NAMALWA (cell line): ENCODE measurements at regions not wholly inside any gene's neighbourhood (a gene's known extent, or its start where the extent isn't known, plus 50 kb on each side); places are given as distances from the start of the nearest gene placed in this dataset.
A peak's percentile ranks its signal among the peaks of the same experiment; 100 is the strongest.

Source experiments
- DNase-seq: peaks from one replicate; pipeline ENCODE4 v3.0.0-alpha.2; 2015; ENCODE audit warnings: low spot score

DNA sequence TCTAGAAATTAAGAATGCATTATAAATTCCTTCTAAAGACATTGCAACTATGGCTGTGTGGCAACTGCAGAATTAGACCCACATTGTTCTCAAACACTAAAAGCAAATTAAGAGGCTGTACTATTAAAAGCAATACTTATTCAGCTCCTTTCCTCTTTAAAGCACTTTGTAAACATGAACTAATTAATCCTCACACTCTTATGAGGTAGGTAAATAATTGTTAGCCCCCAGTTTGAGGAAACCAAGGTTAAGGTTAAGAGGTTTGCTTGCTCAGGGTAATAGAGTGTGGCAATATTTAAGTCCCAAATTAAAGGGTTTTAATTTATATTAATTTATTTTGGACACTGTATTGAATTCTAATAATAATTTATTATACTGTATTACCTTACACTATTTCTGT lies 553.8 kb downstream of the LRRIQ3 start:
- DNase-seq = no peak

DNA sequence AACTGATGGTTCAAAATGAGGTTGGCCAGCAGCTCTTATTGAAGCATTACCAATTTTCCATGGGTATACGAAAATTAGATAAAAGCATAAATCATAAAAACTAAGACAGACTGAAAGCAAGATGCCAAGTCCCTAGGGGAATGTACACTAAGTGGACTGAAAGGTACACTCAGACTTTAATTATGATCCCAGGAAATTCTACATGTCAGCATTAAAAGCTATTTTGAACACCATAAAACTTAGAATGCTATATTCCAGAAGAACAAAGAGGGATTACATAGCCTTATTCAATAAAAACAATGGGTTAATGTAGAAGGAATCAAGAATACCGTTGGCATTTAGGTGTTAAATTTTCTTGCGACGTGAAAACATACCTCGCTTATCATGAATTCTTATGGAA lies 558.5 kb downstream of the LRRIQ3 start:
- DNase-seq = no peak

DNA sequence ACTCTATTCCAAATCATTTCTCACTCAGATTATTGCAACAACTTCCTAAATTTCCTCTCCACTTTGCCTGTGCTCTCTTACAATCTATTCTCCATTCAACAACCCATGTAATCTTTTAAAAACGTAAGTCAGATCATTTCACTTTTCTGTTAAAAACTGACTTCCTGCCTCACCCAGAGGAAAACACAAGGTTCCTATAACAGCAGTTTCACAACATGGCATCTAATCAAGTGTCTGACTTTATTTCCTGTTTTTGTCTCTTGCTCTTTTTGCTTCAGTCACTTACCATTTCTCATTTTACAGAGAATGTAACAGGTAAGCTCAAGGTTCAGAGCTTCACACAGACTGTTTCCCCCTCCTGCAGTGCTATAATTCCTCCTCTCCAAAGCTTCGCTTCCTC lies 560.7 kb downstream of the LRRIQ3 start:
- DNase-seq = no peak

DNA sequence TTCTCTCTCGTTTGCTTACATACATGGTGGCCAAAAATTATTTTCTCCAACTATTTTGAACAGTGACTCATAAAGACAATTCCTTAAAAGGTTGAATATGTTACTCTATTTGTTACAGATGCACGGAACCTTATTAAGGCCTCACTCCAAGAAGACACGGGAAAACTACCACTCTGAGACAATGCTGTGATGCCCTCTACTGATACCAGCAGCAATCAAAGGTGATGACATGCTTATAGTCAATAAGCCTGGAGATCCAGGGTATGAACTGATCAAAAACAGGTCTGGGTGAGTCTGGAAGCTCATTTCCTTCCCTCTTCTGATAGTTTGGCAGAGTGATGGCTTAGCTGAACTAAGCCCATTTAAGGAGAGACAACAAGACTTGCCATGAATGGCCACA lies 563.0 kb downstream of the LRRIQ3 start:
- DNase-seq = peak; percentile 7

DNA sequence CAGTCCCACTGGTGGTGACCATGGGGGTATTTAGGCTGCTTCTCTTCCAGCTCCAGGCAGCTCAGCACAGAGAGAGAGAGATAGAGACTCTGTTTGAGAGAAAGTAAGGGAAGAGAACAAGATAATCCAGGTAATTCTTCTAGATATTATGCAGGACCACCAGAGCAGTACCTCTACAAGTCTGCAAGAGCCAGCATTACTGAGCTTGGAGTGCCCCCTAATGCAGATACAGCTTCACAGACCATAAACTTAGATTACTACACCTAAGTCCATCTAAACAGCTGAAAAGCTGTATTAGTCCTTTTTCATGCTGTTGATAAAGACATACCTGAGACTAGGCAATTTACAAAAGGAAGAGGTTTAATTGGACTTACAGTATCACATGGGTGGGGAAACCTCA lies 570.3 kb downstream of the LRRIQ3 start:
- DNase-seq = peak; percentile 9

DNA sequence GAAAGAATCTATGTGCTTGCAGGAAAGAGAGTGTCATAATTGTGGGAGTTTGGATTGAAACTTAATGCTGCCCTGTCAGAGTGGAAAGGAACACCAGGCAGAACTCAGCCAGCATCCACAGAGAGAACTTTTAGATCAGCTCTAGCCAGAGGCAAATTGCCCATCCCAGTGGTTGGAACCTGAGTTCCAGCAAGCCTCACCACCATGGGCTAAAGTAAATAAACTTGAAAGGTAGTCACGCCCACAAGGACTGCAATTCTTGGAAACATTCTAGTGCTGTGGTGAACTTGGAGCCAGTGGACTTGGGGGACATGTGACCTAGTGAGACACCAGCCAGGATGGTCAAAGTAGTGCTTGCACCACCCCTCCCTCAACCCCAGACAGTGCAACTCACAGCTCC lies 571.6 kb downstream of the LRRIQ3 start:
- DNase-seq = no peak

DNA sequence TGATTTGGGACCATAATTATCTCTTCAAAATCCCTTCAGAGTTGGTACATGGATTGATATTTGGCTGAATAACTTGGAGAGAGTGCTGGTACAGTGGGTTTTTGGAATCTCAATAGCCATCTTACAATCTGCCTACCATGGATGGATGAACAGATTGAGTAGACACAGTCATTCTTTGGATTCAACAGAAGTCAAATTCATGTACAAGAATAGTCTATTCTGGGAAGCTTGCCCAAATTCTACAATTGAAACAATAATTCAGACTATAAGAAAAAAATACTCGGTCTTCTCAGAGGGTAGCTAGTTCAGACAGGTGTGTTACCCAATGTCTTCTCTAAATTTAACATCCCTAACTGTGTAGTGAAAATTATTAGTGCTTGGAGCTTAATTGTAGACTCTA lies 574.0 kb downstream of the LRRIQ3 start:
- DNase-seq = no peak

DNA sequence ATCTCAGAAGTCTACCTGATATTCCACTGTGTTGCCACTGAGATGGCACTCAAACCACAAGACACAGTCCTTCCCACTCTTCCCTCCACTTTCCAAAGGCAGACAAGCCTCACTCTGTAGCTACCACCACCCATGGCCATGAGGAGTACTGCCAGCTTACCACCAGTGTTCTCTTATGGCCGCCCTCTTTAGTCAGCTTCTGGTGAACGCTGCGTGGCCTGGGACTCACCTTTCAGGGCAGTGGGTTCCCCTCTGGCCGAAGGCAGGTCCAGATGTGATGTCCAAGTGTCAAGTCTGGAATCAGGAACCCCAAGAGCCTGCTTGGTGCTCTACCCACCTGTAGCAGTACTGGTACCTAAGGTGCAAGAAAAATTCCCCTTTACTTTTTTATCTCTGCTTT lies 580.8 kb downstream of the LRRIQ3 start:
- no peak for DNase-seq

DNA sequence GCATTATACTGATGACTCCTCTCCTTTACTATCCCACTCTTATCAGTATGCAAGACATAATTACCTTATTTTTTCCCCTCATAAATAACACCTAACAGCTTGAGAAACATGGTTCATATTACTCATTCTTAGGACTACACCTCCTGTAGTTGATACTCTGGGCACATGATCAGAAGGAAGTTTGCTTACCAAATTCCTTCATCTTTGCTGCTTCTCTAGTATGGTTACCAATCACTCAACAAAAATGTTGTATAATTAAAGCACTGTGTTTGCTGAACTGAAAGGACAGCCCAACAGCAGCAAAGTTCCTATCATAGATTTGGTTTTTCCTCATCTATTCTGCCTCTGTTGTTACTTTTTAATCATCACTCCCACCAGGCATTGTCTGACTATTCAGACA lies 586.3 kb downstream of the LRRIQ3 start:
- no peak for DNase-seq

DNA sequence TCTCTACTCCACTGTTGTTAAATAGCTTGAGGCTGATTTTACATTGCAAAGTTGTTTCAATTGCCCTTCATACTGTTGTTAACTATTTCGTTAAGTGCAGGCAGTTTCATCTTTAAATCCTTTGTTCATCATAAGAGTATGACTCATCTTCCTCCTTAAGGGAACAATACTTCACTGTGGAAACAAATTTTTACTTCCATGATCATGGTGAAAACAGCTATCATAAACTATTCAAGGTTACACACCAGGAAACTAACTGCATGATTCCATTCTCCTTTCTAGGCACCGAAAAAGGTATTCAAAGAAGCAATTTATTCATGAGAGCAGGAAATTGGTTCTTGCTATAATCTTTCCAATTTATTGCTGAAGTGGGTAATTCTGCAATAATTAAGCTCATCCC lies 593.2 kb downstream of the LRRIQ3 start:
- DNase-seq = no peak

DNA sequence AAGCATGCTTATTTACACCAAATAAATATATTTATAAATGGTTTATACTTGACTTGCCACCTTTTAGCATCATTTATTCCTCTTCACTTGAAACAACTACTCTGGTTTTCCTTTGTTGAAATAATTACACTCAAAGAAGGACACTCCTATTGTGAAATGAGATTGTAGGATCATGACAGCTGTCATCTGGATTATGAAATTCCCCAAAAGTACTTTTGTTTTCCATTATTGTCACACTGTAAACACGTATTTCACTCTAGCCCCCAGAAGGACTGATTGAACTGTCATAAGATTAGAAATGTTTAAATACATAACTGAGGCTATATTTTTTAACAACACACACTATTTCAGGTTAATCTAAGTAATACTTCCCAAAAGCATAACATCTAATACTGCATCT lies 593.8 kb downstream of the LRRIQ3 start:
- DNase-seq = no peak

DNA sequence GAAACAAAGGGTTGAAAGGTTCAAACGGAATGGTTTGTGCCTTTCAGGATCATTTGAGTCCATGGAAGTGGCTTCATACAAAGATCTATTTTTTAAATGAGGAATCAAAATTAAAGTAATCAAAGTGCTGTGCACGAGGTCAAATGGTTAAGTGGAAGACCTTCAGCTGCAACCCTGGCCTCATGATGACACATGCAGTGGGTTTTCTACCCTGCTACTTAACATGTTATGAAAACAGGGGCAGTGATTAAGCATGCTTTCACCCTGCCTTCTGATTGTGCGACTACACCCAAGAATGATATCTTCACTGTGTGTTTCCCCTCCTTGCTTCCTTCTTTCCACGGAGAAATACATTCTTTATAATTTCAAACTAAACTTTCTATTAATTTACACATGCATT lies 604.2 kb downstream of the LRRIQ3 start:
- peak; percentile 57 for DNase-seq

DNA sequence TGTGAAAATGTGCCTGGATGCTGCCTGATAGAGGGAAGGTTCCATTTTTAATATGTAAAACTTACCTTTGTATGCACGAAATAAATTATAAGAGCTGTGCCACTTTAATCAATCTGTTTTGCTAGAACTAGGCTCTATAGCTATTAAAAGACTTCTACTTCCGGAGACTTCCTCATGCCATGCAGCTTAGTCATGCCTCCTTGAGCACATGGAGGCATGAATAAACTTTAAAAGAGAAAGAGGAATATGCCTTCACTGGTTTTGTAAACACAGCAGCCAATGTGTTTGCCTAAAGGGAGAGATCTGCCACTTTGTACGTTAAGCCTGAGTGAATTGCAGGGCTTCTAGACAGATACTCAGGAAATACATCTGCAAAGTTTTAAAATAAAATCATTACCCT lies 604.6 kb downstream of the LRRIQ3 start:
- DNase-seq = peak; percentile 68

DNA sequence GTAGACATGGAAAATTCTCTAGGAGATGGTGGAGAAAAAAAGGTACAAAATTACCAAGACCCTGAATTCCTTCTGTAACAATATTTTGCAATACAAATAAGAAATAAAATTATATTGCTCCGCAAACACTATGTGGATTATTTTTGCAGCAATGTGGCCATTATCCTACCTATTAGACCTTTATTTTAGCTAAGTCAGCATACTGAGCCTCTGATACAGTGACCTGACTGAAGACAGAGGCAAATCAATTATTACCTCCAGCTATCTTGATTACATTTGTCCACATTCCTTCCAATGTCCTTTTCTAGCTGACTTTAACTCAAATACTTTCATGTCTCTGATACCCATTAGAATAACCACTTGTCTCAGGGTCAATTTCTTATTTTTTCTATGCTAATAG lies 610.9 kb downstream of the LRRIQ3 start:
- no peak for DNase-seq

DNA sequence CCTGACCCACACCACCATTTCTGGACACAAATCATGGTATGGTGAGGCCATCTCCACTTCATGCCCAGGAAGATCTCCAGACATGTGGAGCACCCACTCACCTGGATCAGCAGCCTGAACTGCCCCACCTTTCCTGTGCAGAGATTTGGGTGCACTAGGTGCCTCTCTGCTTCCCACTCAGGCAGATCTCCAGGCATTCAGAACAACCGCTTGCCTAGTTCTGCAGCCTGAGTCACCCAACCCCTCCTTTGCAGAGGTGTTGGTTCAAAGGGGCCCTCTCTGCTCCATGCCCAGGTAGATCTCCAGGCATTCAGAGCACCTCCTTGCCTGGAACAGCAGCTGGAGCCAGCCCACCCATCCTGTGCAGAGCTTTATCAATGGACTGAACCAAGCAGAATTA lies 620.8 kb downstream of the LRRIQ3 start:
- no peak for DNase-seq

DNA sequence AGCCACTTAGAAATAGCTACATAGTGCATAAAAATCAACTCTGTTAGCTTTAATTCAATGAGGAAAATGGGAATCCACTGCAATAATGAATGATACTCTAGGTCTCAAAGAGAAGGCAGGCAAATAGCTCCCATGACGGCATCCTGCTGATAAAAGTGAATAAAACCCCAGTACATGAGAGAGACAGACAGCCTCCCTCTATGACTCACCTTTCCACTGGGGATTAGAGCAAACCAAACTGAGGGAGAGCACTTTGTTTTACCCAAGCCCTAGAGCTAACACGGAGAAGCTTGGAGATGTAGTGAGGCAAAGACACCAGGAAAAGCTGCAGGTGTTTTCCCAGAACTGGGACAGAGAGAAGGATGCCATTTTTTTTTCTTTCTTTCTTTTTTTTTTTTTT lies 621.9 kb downstream of the LRRIQ3 start:
- no peak for DNase-seq

DNA sequence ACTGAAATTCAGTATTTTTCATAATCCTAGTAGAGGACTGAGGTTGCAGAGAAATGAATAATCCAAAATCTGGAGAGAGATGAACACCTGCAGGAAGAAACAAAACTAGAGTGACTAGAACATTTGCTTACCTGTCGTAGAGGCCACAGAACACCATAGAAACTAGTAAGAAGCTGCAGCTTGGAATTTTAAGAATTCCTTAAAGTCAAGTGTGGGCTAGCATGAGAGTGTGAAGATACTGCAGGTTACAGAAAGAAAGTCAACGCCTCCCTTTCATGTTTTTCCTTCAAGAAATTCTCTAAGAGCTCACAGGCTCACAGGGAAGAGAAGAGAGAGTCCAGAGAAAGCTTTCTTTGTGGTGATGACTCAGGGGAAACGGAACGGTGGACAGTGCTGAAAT lies 633.7 kb downstream of the LRRIQ3 start:
- no peak for DNase-seq

DNA sequence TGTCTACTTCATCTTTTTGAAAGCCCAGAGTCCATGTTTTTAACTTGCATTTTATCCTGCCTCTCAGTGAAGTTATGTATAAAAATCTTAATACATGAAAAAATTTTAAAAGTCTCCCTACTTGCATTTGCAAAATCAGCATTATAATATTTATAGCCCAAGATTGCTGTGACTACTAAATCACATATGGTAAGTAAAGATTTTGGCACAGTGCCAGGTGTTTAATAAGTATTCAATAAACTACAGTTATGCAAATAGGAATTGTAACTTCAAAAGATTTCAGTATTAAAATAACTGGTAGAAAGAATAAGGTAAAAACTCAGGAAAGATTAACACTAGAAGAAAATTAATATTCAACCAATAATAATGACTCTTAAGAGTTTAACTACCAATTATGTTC lies 641.7 kb downstream of the LRRIQ3 start:
- DNase-seq = no peak

DNA sequence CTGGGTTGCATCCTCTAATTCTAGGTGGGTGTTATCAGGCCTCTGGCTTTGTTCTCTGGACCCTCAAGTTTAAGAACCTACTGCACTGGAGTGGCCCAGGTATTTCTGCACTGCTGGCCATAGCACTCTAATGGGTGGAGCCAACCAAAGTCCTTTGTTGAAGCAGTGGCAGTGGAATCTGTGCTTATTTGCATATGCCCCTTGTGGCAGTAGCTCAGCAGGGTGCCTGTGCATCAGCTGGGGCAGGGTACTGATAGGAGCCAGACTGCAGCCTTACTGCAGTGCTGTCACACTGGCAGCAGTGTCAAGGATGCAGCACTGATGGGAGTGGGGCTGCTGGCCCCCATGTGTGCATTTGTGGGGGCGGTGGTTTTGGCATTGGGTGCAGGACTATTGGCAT lies 660.6 kb downstream of the LRRIQ3 start:
- DNase-seq = peak; percentile 14

DNA sequence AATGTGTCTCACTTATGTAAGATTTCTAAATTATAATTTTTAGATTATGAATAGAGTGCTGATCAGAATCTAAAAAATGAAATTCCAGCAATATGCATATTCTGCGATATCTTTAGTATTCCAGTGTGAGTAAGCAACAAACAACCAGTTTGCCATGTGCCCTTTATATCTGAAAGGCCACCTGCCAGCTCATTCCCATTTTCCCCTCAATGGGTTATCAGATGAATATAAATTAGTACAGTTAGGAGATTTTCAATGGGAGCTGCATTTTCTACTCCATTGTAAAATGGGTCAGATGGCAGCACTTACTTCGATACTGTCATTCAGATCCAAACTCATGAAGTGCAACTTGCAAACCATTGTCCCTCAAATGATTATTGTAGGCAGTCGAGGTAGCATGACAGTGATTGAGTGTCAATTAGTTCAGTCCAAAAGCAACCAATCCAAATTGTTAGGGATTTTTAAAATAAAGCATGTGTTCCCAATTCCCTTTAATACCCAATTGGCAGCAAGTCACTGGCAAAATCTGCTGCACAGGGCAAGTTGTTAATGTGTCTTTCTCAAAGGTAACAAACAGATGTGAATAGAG lies 680.3 kb downstream of the LRRIQ3 start:
- no peak for DNase-seq

DNA sequence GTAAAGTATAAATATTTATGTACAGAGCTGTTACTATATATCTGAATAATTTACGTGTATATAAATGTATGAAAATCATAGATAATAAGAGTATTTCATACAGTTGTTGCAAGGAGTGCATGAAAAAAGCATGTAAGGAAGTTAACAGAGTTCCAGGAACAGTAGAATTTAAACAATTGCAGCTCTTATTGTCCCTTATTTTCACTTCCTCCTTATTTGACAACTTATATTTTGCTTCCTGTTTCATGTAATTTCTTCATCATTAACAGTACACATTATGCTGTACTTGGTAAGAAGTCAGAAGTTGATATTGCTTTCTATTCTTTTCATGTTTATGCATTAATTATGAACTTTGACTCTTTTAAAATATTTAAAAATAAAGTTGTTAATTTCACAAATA lies 681.5 kb downstream of the LRRIQ3 start:
- DNase-seq = peak; percentile 21

DNA sequence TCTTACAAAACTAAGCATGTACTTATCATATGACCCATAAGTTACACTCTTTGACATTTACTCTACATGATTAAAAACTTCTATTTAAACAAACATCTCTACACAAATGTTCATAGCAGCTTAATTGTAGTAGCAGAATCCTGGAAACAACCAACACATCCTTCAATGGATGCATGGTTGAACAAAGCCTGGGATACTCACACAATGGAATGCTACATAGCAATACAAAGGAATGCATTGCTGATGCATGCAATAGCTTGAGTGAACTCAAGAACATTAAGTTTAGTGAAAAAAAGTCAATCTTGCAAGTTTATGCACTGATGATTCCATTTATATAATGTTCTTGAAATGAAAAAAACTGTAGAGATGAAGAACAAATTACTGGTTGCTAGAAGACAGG lies 686.9 kb downstream of the LRRIQ3 start:
- DNase-seq = no peak

DNA sequence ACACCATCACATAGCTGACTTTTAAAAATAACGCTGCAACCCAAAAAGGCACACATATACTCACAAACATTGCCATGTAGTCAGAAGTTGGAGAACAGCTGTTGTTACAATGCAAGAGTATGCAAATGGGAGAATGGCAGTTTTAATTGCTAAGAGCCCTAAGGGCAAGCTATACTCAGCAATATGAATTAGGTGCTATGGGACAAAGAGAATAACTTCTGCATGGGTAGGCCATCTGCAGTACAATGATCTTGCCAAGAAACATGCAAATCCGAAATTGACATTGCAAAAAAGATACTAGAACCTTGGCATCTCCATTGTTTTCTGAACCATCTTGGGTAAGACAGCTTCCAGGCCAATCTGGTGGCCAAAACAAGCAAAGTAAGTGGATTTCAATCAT lies 697.8 kb downstream of the LRRIQ3 start:
- DNase-seq = no peak

DNA sequence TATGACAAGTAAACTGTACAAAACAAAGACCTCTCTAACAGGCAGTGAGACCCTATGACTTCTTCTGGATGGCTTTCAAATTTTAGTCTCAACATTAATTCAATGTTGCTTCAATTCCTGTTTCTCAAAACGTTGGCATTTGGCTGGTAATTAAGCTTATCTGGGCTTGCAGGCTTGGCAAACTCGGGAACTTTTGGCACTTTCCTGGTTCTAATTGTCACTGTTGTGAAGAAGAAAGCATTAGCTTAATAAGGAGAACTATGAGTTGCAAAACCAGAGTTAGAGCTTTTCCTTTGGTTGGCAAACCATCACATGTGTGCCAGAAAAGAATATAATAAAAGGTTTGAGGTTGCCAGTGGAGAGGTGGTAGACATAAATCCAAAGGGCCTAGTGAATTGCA lies 698.3 kb downstream of the LRRIQ3 start:
- no peak for DNase-seq

DNA sequence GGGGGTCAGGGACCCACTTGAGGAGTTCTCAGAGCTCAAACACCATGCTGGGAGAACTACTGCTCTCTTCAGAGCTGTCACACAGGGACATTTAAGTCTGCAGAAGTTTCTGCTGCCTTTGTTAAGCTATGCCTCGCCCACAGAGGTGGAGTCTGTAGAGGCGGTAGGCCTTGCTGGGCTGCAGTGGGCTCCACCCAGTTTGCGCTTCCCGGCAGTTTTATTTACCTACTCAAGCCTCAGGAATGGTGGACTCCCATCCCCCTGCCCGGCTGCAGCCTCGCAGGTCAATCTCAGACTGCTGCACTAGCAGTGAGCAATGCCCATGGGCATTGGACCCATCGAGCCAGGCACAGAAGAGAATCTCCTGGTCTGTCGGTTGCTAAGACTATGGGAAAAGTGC lies 706.4 kb downstream of the LRRIQ3 start:
- DNase-seq = no peak
